ENCODE measurements at regions not wholly inside any gene's neighbourhood (a gene's known extent, or its start where the extent isn't known, plus 50 kb on each side); places are given as distances from the start of the nearest gene placed in this dataset.

DNA sequence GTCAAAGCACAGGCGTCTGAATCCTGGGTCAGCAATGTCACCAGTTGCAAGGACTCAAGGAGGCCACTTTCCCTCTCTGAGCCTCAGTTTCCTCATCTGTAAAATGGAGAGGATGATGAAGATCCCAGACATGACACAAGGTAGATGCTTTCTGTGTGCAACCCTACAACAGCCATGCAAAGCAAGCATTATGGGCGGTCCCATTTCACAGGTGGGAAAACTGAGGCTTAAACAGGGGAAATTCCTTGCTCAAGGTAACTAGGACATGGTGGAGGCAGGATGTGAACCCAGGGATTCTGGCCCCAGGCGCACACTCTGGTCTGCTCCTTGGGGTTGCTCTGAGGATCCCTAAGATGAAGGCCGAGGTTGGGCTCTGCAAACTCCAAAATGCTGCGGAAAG is 311.0 kb downstream of the PTPRU start:
- TF ChIP-seq, protein P1, sequence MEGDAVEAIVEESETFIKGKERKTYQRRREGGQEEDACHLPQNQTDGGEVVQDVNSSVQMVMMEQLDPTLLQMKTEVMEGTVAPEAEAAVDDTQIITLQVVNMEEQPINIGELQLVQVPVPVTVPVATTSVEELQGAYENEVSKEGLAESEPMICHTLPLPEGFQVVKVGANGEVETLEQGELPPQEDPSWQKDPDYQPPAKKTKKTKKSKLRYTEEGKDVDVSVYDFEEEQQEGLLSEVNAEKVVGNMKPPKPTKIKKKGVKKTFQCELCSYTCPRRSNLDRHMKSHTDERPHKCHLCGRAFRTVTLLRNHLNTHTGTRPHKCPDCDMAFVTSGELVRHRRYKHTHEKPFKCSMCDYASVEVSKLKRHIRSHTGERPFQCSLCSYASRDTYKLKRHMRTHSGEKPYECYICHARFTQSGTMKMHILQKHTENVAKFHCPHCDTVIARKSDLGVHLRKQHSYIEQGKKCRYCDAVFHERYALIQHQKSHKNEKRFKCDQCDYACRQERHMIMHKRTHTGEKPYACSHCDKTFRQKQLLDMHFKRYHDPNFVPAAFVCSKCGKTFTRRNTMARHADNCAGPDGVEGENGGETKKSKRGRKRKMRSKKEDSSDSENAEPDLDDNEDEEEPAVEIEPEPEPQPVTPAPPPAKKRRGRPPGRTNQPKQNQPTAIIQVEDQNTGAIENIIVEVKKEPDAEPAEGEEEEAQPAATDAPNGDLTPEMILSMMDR (IDR thresholded peaks at IDR 0.05; ENCODE audit: insufficient read depth, low read depth, low read length), result no peak
- TF ChIP-seq EZH2 (IDR thresholded peaks at IDR 0.05; ENCODE audit: insufficient read depth, low read length), result no peak
